GM08714 (cell line): ENCODE measurements at regions not wholly inside any gene's neighbourhood (a gene's known extent, or its start where the extent isn't known, plus 50 kb on each side); places are given as distances from the start of the nearest gene placed in this dataset.

ENCODE experiments used
- H3K4me3 ChIP-seq: fragments of 200-500 bp; sonication (Bioruptor generic); 2 replicates; pipeline ENCODE4 v1.5.1; 2014; ENCODE audit warnings: mild to moderate bottlenecking, low read length, inconsistent platforms
- ZNF274 ChIP-seq: IDR thresholded peaks from 2 replicates; pipeline ENCODE4 v1.6.1; 2012; ENCODE audit warnings: mild to moderate bottlenecking, low read depth, low read length

DNA sequence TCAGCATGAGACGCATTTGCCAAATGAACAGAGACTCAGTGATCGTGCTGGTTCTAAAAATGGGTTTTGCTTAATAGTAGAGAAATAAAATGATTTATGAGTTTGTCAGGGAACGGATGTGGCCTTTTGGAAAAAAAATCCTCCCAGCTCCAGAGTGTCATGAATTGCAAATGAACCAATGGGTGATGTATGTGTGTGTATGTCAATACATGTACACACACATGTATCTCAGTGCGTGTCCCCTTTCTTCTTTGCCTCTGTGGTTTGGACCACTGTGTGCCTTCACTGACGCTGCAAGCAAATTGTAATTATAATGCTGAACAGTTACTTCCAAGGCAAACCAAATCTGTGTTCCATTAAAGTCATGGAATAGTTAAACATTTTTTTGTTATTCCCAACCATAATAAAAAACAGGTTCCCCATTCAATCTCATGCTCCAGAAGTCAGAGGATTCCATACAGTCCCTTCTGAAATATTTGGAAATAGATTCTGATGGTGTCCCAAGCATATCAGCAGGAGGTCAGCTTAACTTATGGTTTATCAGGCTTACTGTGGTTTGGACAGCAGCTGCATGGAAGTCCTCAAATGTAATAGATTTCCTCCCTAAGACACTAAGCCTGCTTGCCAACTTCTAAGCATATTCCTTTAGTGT is 630.5 kb downstream of the ACTL7B start:
- TF ChIP-seq ZNF274: no peak

DNA sequence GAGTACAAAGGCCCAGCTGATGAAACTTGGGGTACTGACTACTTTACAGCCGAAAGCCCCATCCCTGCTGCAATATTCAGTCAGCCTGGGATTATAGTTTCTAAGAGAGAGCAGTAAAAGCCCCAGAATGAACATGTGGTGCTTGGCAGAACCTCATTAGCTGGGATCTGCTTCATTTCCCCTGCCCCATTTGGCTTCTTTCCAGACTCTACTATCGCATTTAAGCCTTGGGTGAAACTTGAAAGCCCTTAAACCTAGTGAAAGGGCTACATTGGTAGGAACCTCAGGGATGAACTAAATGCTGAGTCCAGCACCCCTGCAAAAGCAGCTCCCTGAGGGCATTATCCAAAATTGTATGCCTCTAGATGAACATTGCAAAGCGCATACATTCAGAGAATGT is 631.1 kb downstream of the ACTL7B start:
- no peak overlapping the region for H3K4me3 ChIP-seq
- no peak for TF ChIP-seq ZNF274

More for the DNA sequence above, 630.5 kb downstream of the ACTL7B start:
- no peak overlapping the region for H3K4me3 ChIP-seq

DNA sequence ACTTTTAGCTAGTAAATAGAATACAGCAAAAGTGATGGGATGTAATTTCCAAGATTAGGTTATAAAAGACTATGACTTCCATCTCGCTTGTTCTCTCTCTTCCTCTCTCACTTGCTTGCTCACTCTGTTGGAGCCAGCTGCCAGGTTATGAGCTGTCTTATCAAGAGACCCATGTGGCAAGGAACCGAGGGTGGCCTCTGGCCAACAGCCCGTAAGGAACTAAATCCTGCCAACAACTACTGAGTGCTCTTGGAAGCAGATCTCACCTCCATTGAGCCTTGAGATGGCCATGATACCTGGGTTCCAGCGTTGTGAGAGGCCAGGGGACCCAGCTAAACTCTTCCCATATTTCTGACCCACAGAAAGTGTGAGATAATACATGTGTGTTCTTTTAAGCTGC is 636.1 kb downstream of the ACTL7B start:
- no peak overlapping the region for H3K4me3 ChIP-seq
- no peak for TF ChIP-seq ZNF274

DNA sequence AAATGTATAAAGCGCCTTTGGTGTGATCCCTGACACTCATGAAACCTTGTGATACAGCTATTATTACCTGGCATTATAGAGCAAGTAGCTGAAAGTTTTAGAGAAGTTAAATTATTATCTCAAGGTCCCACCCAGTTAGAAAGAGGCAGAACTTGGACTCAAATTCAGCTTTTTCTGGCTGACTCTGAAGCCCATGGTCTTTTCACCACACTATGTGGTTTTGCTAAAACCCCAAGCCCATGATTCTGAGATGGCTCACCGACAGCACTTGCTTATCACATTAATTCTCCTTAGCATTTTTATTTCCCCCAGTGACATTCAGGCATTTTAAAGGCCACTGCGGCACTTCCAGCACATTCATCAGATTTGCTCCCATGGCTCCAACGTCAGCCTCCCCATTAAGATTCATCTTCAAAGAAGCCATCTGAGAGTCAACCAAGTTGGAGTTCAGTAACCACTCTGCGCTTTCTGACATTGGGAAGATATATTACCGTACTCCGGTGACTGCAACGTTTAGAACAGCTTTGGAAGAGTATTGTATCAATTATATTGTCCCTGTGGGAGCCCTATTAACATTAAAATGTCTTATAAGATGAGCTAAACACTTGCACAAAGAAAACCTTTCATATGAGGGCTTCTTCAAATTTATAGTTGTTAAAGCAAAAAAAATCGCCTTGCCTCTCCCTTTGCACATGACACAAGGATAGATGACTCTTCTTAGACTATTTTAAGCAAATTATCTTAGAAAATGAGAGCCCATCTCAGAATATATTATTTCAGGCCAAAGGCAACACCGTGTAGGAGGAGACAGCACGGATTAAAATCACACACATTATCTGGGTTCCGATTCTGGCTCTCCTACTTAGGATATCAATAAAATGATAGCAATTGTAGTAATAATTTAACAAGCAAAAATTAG is 638.1 kb downstream of the ACTL7B start:
- no peak for TF ChIP-seq ZNF274
- H3K4me3 ChIP-seq: no peak overlapping the region

DNA sequence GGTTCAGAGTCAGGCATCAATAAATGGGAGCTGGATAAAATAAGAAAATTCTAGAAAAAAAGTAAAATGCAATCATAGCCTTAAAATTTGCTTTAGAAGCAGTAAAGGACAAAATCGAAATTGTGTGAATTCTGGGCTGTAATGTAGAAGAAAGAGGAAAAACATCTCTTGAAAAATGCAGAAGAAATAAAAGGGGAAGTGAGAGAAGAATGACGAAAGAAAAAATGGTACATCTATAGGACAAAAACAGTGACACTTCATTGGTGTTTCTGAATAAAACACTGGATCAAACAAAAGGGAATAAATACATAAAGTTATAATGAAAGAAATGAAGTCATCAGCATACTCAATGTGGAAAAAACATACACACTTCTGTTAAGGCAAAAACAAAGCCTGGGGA is 642.3 kb downstream of the ACTL7B start:
- no peak for TF ChIP-seq ZNF274
- H3K4me3 ChIP-seq: no peak overlapping the region

DNA sequence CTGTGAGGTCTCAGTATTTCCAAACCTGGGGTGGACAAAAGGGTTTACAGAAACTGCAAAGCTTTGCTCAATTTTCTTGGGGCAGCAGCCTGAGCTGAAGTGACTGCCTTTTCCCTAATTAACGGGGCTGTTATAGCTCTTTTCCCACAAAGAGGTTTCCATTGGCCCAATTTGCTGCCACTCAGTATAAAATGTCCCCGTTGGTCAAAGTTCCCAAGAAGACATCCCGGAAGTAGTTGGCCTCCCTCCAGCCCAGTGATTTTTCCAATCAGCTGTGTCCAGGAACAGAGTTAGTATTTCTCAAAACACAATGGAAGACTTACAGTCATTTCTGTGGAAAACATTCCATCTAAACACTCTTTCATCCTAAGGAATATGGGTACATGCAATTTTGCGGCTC is 643.6 kb downstream of the ACTL7B start:
- no peak overlapping the region for H3K4me3 ChIP-seq
- no peak for TF ChIP-seq ZNF274

DNA sequence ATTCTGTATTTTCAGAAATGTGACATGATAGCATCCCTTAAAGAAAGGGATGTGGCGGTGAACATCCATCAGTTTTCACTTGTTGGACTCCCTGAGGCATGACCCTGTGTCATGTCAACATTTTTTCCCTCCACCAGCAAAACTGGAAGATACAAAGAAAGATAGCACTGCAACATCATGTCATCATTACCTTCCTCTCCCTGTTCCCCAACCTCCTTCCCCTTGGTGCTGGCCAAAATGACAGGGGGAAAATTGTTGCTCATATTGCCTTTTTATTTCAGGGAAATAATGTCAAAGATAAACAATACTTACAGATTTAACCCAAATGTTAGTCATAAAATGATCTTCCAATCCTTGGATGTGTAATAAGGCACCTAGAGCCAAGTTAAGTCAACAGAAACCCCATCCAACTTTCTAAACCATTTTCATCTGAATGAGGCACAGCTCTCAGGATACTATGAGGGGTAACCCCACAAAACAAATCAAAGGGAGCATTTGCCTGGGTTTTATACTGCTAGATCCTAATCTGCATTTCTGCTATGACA is 644.3 kb downstream of the ACTL7B start:
- H3K4me3 ChIP-seq: no peak overlapping the region
- TF ChIP-seq ZNF274: no peak

DNA sequence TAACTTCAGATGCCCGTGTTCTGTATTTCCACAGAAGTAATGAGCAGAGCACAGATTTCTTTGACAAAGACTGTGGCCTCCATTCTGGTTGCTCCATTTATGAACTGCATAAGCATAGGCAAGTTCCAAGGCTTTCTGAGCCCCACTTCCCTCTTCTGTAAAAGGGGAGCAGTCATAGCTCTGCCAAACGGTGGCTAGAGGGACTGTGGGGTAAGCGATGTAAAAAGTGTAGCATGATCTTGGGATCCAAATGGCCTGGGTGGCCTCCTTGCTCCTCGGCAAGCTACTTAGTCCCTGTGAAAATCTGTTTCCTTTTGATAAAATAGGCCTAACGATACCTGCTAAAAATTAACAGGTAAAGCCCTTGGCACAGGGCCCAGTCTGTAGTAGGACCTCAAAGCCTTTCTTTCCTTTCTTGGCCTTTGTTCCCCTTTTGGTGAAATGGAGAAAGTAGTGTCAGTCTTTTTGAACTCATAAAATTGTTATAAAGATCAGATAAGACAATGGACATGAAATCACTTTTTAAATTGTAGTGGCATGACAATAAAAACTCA is 646.6 kb downstream of the ACTL7B start:
- no peak for TF ChIP-seq ZNF274

DNA sequence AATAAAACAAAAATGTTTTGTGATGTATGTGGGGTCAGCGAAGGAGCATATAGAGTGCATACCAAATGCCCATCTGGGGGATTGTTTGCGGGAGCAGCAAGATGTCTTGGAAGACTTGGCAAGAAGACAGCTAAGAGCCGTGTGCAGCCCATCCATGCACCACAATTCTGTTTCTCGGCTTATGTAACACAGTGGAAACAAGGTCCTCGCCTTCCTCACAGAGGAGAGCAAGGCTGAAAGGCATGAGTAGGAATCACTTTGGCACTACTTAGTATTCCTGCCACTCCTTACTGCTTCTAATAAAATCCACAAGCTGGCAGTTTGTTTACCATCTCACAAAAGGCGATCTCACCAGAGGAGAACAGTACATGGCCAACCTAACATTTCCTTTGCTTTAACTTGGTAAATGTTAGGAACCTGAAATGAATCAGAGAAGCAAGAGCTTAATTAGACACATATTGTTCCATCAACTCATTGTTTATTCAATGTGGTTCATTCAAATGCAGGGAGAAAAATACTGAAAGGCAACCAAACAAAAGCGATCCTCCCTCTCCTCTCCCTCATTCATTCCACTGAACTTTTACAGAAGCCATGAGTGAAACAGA is 648.1 kb downstream of the ACTL7B start:
- no peak for TF ChIP-seq ZNF274

More for the DNA sequence above, 646.6 kb downstream of the ACTL7B start:
- H3K4me3 ChIP-seq: no peak overlapping the region

DNA sequence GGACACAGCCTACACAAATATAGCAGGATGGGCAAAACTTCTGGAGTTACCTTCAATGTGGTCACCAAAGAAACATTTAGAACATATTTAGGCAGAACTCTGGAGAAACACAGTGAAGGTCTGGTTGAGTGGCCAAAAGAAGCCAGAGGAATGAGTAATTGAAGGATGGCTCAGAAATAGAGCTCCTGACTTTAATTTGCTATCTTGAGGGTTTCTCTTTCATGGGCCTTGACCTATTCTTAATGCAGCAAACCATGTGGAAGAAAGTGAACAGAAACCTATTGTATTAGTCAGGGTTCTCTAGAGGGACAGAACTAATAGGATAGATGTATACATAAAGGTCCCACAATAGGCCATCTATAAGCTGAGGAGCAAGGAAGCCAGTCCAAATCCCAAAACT is 650.5 kb downstream of the ACTL7B start:
- TF ChIP-seq ZNF274: no peak
- H3K4me3 ChIP-seq: no peak overlapping the region

More for the DNA sequence above, 648.1 kb downstream of the ACTL7B start:
- H3K4me3 ChIP-seq: no peak overlapping the region

DNA sequence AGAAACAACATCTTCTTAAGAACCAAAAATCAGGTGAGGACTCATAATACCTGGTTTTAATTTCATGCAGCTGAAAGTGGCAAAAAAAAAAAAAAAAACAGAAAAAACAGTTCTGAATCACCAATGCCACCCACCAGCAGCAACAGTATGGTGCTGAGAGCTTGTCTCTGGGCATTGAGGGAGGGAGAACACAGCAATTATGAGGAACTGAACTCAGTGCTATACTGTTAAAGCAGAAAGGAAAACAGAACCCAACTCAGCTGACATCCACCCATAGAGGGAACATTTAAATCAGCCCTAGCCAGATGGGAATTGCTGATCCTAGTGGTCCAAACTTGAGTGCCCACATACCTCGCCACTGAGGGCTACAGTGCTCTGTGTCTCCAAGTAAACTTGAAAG is 657.9 kb downstream of the ACTL7B start:
- no peak for TF ChIP-seq ZNF274
- no peak overlapping the region for H3K4me3 ChIP-seq

DNA sequence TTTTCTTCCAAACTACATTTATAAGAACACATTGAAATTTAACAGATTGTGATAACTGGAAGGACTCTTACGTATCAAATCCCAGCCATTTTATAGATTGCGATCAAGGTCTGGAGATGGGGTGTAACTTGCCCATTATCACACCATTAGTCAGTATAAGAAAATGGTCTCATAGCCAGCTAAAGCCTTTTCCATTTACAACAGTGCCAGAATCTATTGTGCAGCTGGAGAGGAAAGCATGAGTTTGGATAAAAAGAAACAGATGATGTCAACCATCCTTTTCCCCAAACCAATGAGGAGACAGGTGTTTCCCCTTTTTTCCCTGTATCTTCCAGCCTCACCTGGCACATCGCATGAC is 658.8 kb downstream of the ACTL7B start:
- no peak for TF ChIP-seq ZNF274

DNA sequence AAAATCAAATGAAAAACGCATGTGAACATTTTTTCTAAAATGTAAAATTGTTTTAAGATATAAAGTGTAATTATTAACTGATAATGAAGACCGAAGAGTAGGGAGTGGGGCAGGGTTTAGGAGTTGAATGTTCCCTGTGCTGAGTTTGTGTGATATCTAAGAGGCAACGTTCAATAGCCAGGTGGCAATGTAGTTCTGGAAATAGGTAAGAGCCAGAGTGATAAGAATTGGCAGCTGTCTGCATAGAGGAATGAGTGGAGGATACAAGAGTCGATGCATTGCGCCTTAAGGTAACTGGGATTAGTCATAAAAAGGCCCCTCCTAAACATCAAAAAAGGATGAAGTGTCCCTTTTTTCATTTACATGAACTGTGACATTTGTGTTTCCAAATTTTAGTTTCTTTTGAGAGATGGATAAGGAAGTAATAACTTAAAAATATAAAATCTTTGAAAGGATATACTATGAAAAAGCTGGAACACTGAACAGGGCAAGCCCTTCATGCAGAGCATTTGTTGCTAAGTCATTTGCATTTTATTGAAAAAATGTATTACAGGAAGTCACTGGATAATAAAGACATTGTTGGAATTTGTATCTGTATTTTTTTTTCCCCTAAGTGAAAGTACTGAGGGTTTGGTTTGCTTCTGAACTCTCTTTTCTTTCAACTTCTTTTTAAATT is 659.3 kb downstream of the ACTL7B start:
- H3K4me3 ChIP-seq: no peak overlapping the region
- no peak for TF ChIP-seq ZNF274

More for the DNA sequence above, 658.8 kb downstream of the ACTL7B start:
- H3K4me3 ChIP-seq: no peak overlapping the region

DNA sequence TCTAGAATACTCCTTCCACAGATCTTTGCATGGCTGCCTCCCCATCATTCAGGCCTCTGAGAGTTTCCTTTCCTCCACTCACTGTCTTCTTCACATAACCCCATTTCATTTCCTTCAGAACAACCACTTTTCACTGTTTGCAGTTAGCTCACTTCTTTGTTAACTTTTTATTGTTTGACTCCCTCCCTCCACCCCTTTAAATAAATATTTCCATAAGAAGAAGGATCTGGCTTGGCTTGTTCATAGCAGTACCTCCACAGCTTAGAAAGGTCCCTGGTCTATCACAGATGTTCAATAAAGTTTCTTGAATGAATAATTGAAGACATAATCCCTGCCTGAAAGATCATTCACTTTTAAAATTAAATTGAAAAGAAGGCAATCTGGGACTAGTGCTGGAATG is 661.6 kb downstream of the ACTL7B start:
- TF ChIP-seq ZNF274: no peak
- H3K4me3 ChIP-seq: no peak overlapping the region
